Trophoblast cell (in vitro differentiated cells and primary cell): ENCODE measurements at regions not wholly inside any gene's neighbourhood (a gene's known extent, or its start where the extent isn't known, plus 50 kb on each side); places are given as distances from the start of the nearest gene placed in this dataset.

Experiments used
- DNase-seq, 2 donors: peaks; one replicate each; pipeline ENCODE4 v3.0.0-alpha.2; 2016
- H2AFZ ChIP-seq: 2 replicates; pipeline ENCODE4 v1.6.1; 2013; ENCODE audit warnings: low read length, moderate library complexity, mild to moderate bottlenecking; ENCODE audit not compliant: insufficient read depth, poor library complexity
- H2AK5ac ChIP-seq: 2 replicates; pipeline ENCODE4 v1.6.1; 2013; ENCODE audit warnings: mild to moderate bottlenecking, low read length
- H2BK120ac ChIP-seq: 2 replicates; pipeline ENCODE4 v1.6.1; 2013; ENCODE audit warnings: low read length, mild to moderate bottlenecking, moderate library complexity; ENCODE audit not compliant: insufficient read depth, poor library complexity
- H2BK12ac ChIP-seq: 2 replicates; pipeline ENCODE4 v1.6.1; 2013; ENCODE audit warnings: mild to moderate bottlenecking, low read length, moderate library complexity
- H2BK5ac ChIP-seq: 2 replicates; pipeline ENCODE4 v1.6.1; 2013; ENCODE audit warnings: low read length, low read depth, moderate library complexity, mild to moderate bottlenecking; ENCODE audit not compliant: poor library complexity
- H3K14ac ChIP-seq: 2 replicates; pipeline ENCODE4 v1.6.1; 2013; ENCODE audit warnings: mild to moderate bottlenecking, low read length
- H3K18ac ChIP-seq: 2 replicates; pipeline ENCODE4 v1.6.1; 2013; ENCODE audit warnings: mild to moderate bottlenecking, low read length
- H3K23ac ChIP-seq: 2 replicates; pipeline ENCODE4 v1.6.1; 2013; ENCODE audit warnings: low read length
- H3K27ac ChIP-seq: 2 replicates; pipeline ENCODE4 v1.5.1; 2013; ENCODE audit warnings: low read depth, mild to moderate bottlenecking, inconsistent platforms, low read length, moderate library complexity
- H3K27me3 ChIP-seq: 2 replicates; pipeline ENCODE4 v1.6.1; 2013; ENCODE audit warnings: inconsistent platforms, mild to moderate bottlenecking, low read length, moderate library complexity; ENCODE audit not compliant: insufficient read depth
- H3K36me3 ChIP-seq, 2 experiments: 1 replicate in 1 of 2; 2 replicates in 1 of 2; pipeline ENCODE4 v1.6.1; 2013; ENCODE audit warnings: low read length in 2 of 2, mild to moderate bottlenecking in 2 of 2, moderate library complexity in 1 of 2; ENCODE audit not compliant: insufficient read depth in 2 of 2, control insufficient read depth in 1 of 2
- H3K4ac ChIP-seq: 2 replicates; pipeline ENCODE4 v1.6.1; 2013; ENCODE audit warnings: low read depth, mild to moderate bottlenecking, low read length, moderate library complexity
- H3K4me1 ChIP-seq, 2 experiments: 1 replicate in 1 of 2; 2 replicates in 1 of 2; pipeline ENCODE4 v1.6.1; 2013; ENCODE audit warnings: low read length in 2 of 2, mild to moderate bottlenecking in 2 of 2, moderate library complexity in 1 of 2; ENCODE audit not compliant: insufficient read depth in 2 of 2, control insufficient read depth in 1 of 2
- H3K4me2 ChIP-seq: 2 replicates; pipeline ENCODE4 v1.6.1; 2013; ENCODE audit warnings: inconsistent platforms, mild to moderate bottlenecking, low read length, moderate library complexity
- H3K4me3 ChIP-seq: 2 replicates; pipeline ENCODE4 v1.5.1; 2013; ENCODE audit warnings: mild to moderate bottlenecking, low read depth, low read length, inconsistent platforms
- H3K79me1 ChIP-seq: one replicate; pipeline ENCODE4 v1.6.1; 2013; ENCODE audit warnings: low read length
- H3K79me2 ChIP-seq: 2 replicates; pipeline ENCODE4 v1.6.1; 2013; ENCODE audit warnings: low read length, mild to moderate bottlenecking; ENCODE audit not compliant: control insufficient read depth, insufficient read depth, poor library complexity
- H3K9ac ChIP-seq: 2 replicates; pipeline ENCODE4 v1.6.1; 2013; ENCODE audit warnings: mild to moderate bottlenecking, low read length
- H3K9me3 ChIP-seq: 2 replicates; pipeline ENCODE4 v1.6.1; 2013; ENCODE audit warnings: low read depth, mild to moderate bottlenecking, control low read depth, inconsistent platforms, low read length; ENCODE audit not compliant: insufficient read depth
- H4K12ac ChIP-seq: 2 replicates; pipeline ENCODE4 v1.6.1; 2013; ENCODE audit warnings: low read depth, mild to moderate bottlenecking, low read length, moderate library complexity
- H4K8ac ChIP-seq: 2 replicates; pipeline ENCODE4 v1.6.1; 2013; ENCODE audit warnings: low read depth, mild to moderate bottlenecking, low read length, moderate library complexity
- H4K91ac ChIP-seq: one replicate; pipeline ENCODE4 v1.6.1; 2013; ENCODE audit warnings: low read depth, mild to moderate bottlenecking, low read length, moderate library complexity
- WGBS: extraction: QIAGEN DNeasy Blood & Tissue Kit; methylation state at CpG from one replicate; pipeline ENCODE4 v1.1.7; 2013; ENCODE audit warnings: missing lambda C conversion rate; ENCODE audit not compliant: insufficient read length, insufficient coverage; ENCODE audit errors: extremely low coverage; 5-methylcytosine and 5-hydroxymethylcytosine counted together

- Histone ChIP-seq H2AFZ (no peak overlapping the region), H3K27me3 (no peaks in the 10 kb centered on the region), H2BK120ac (no peak overlapping the region), H4K8ac (no peak overlapping the region), H3K4me1 (peaks cover 0 to 1% of the 10 kb centered on the region in 2 experiments), H3K9me3 (no peaks in the 10 kb centered on the region), H3K4me3 (no peak overlapping the region), H4K12ac (no peak overlapping the region), H2BK12ac (no peak overlapping the region), H3K23ac (no peak overlapping the region), H3K4ac (no peak overlapping the region), H2AK5ac (no peak overlapping the region), H3K79me1 (peaks cover 2% of the 10 kb centered on the region), H3K18ac (no peak overlapping the region), H3K27ac (no peak overlapping the region), H3K4me2 (no peak overlapping the region), H3K36me3 (no peaks in the 10 kb centered on the region), H2BK5ac (no peak overlapping the region), H4K91ac (no peak overlapping the region), H3K14ac (no peak overlapping the region), H3K79me2 (no peaks in the 10 kb centered on the region), H3K9ac (no peak overlapping the region)
- WGBS: no CpG with 5 or more reads among the region's 5 CpGs
- DNase-seq: no peak
These were observed 1525.6 kb downstream of the ARAP2 start for GRCh38 chr4:34718576-34719245.

DNA sequence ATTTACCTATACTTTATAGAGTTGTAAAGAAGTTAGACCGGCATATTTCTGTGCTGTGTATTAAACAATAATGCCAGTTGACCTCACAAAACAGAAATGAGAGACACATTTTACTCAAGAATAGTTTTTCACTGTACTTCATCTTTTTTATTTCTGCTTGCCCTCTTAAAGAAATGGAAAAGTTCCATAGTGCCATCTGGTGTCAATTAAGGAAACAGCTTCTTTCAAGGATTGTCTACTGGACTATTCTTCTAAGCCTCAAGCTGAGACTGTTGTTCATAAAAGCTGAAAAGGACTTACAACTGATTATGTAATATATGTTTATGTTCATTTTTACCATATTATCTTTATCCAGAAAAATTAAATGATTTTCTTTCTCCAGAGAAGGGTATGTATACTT lies 1523.7 kb downstream of the ARAP2 start:
- no peak overlapping the region for H3K27ac ChIP-seq
- no peak overlapping the region for H3K14ac ChIP-seq
- no peak overlapping the region for H2BK120ac ChIP-seq

DNA sequence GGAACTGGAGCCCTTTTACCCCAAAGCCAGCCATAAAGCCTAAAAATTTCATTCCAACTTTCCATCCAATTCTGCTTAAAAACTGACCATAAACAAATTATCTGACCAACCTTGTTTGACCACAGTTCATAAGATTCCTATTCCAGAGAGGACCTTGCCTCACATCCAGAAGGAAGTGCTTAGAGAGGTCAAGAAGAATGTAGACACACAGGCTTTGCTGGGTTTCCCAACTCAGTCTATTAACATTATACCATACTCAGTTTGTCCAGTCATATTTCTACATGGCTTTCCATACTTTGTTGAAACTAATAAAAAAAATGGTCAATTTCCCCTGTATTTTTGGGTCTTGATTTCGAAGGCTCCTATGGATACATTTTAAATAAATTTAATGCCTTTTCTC lies 1522.5 kb downstream of the ARAP2 start:
- H2BK120ac ChIP-seq: peak overlapping the region; percentile 61
- H3K27ac ChIP-seq: peak overlapping the region; percentile 66
- no peak overlapping the region for H3K18ac ChIP-seq
- H3K9me3 ChIP-seq: no peaks in the 10 kb centered on the region
- H3K23ac ChIP-seq: no peak overlapping the region
- no peak overlapping the region for H3K4ac ChIP-seq
- peak; percentile 60 to 76 for DNase-seq
- H2AK5ac ChIP-seq: no peak overlapping the region
- H3K14ac ChIP-seq: peak overlapping the region; percentile 34
- H4K8ac ChIP-seq: peak overlapping the region; percentile 13
- H3K4me3 ChIP-seq: no peak overlapping the region
- H3K36me3 ChIP-seq: no peaks in the 10 kb centered on the region
- no CpG with 5 or more reads among the region's 1 CpG for WGBS
- H3K79me2 ChIP-seq: no peaks in the 10 kb centered on the region
- no peak overlapping the region for H4K12ac ChIP-seq
- H4K91ac ChIP-seq: peak overlapping the region; percentile 81
- H2BK12ac ChIP-seq: peak overlapping the region; percentile 84
- no peak overlapping the region for H2AFZ ChIP-seq
- peaks cover 2% of the 10 kb centered on the region for H3K79me1 ChIP-seq
- no peak overlapping the region for H3K9ac ChIP-seq
- H2BK5ac ChIP-seq: peak overlapping the region; percentile 74
- no peaks in the 10 kb centered on the region for H3K27me3 ChIP-seq
- H3K4me1 ChIP-seq: peaks cover 0 to 1% of the 10 kb centered on the region in 2 experiments
- no peak overlapping the region for H3K4me2 ChIP-seq

More for the DNA sequence above, 1523.7 kb downstream of the ARAP2 start:
- H2BK12ac ChIP-seq: no peak overlapping the region
- no peak overlapping the region for H4K8ac ChIP-seq
- no peak overlapping the region for H4K12ac ChIP-seq
- no peak overlapping the region for H3K4me3 ChIP-seq
- H3K4ac ChIP-seq: no peak overlapping the region
- no peak overlapping the region for H3K23ac ChIP-seq
- no peak overlapping the region for H2BK5ac ChIP-seq
- peak in 1 of 2 donors; percentile 52 for DNase-seq
- no peak overlapping the region for H2AFZ ChIP-seq
- no peak overlapping the region for H4K91ac ChIP-seq
- no peaks in the 10 kb centered on the region for H3K79me2 ChIP-seq
- peaks cover 0 to 1% of the 10 kb centered on the region in 2 experiments for H3K4me1 ChIP-seq
- no peaks in the 10 kb centered on the region for H3K9me3 ChIP-seq
- H3K4me2 ChIP-seq: no peak overlapping the region
- no peaks in the 10 kb centered on the region for H3K36me3 ChIP-seq
- no peak overlapping the region for H3K18ac ChIP-seq
- no peak overlapping the region for H2AK5ac ChIP-seq
- H3K27me3 ChIP-seq: no peaks in the 10 kb centered on the region
- H3K79me1 ChIP-seq: peaks cover 2% of the 10 kb centered on the region
- H3K9ac ChIP-seq: no peak overlapping the region
- no CpG with 5 or more reads among the region's 1 CpG for WGBS

DNA sequence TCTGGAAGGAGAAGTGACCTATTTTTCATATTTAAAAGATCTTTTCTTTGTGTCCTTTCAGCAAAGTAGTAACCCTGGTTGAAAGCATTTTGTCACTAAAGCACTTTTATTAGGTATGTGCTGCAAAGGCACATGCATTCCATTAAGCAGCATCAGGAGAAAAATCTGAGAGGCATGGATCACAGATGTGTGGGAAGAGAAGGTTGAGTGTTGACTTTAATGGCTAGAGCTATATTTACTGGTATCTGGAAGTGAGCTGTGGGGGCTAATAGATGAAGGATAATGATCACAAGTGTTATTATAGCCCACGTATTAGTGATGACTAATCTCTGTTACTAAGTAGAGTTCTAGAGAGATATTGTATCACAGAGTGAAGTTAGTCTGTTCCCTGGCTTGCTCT lies 1520.7 kb downstream of the ARAP2 start:
- Histone ChIP-seq H4K12ac (no peak overlapping the region), H3K14ac (no peak overlapping the region), H3K9ac (no peak overlapping the region), H2AK5ac (no peak overlapping the region), H4K8ac (no peak overlapping the region), H3K18ac (no peak overlapping the region), H3K23ac (no peak overlapping the region), H4K91ac (no peak overlapping the region), H3K4ac (no peak overlapping the region), H2AFZ (no peak overlapping the region), H3K27ac (peak overlapping the region; percentile 41), H3K36me3 (no peaks in the 10 kb centered on the region), H3K4me1 (no peaks in the 10 kb centered on the region), H2BK12ac (no peak overlapping the region), H3K79me2 (no peaks in the 10 kb centered on the region), H2BK5ac (no peak overlapping the region), H3K4me2 (no peak overlapping the region), H2BK120ac (no peak overlapping the region), H3K9me3 (no peaks in the 10 kb centered on the region), H3K79me1 (peaks cover 2% of the 10 kb centered on the region), H3K4me3 (no peak overlapping the region), H3K27me3 (no peaks in the 10 kb centered on the region)
- DNase-seq: no peak
- WGBS: no CpG with 5 or more reads among the region's 1 CpG
